SH-SY5Y (cell line): ENCODE measurements at regions not wholly inside any gene's neighbourhood (a gene's known extent, or its start where the extent isn't known, plus 50 kb on each side); places are given as distances from the start of the nearest gene placed in this dataset.

Experiments used
- GATA2 ChIP-seq: IDR thresholded peaks from 2 replicates; pipeline ENCODE4 v1.6.1; 2011; ENCODE audit warnings: mild to moderate bottlenecking, low read depth, low read length
- GATA3 ChIP-seq: IDR thresholded peaks from 2 replicates; pipeline ENCODE4 v1.6.1; 2011; ENCODE audit warnings: low read depth, mild to moderate bottlenecking, low read length, moderate library complexity

DNA sequence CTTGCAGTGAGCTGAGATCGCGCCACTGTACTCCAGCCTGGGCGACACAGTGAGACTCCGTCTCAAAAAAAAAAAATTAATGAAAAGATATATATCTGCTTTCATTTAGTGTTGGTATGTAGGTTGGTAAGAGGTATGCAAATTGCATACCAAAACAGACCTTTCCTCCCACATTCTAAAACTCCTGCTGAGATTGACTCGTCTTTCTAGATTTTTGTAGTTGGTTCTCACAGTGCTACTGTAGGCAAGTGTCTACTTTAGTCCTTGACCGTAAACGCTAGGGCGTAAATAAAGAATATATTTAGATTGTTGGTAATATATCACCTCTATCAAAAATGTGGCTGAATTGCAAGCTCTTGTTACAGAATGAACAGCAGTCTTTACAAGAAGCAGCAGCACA is 445.9 kb downstream of the CHSY3 start:
- no peak for TF ChIP-seq GATA2
- TF ChIP-seq GATA3, result no peak
